ENCODE measurements at regions not wholly inside any gene's neighbourhood (a gene's known extent, or its start where the extent isn't known, plus 50 kb on each side); places are given as distances from the start of the nearest gene placed in this dataset.

DNA sequence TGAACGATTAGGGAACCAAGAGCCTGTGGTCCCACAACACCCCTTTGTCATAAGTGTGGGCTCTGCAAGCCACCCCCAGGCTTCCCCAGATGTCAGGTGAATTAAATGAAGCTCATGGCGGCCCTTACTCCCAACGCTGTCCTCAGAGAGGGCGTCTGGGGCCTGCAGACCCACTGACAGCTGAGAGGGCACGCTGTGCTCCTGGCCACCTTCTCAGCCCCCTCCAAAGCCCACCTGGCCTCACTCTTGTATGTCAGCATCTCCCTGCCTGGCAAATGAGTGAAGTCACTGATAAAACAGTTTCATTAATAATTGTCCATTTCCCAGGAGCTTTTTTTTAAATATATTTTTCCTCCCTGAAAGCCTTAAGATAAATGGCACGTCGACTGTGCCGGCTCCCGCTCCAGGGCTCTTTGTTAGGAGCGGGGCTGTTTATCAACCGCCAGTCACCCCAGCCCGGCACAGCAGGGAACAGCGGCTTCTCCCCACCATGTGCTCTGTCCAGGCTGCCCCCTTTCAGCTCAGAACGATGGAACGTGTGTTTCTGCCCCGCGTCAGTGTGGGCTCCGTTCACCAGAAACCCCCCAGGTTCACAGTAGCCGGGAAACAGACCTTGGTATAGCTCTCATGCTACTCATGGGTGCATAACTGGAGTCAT, 94.7 kb upstream of the SFSWAP start:
- TF ChIP-seq POLR2A (IDR thresholded peaks at IDR 0.05) (no peak), CTCF (IDR thresholded peaks at IDR 0.05) (no peak)

Measured in esophagus squamous epithelium (tissue), 4 donors.